ENCODE measurements at regions not wholly inside any gene's neighbourhood (a gene's known extent, or its start where the extent isn't known, plus 50 kb on each side); places are given as distances from the start of the nearest gene placed in this dataset.

- H3K9ac ChIP-seq (replicated peaks; ENCODE audit: extremely low read depth, insufficient read depth, low read length) = no peak overlapping the region
- H3K4me1 ChIP-seq (ENCODE audit: control insufficient read depth, extremely low read depth, insufficient read depth, low read length) = no peaks in the 10 kb centered on the region
- ChIA-PET CTCF (no interaction called here), POLR2A (no interaction called here)
- H3K36me3 ChIP-seq (ENCODE audit: control insufficient read depth in 2 of 2, extremely low read depth in 1 of 2, insufficient read depth in 2 of 2, low read length in 2 of 2) = no peaks in the 10 kb centered on the region
- dilution Hi-C loops (cut with MboI; ENCODE audit: extremely low pct_ligation_motif_present, low sequenced_read_pairs) = no loop called here
- H3K9me3 ChIP-seq (replicated peaks; ENCODE audit: control insufficient read depth, insufficient read depth, low read length) = peaks cover 4% of the 10 kb centered on the region
- no peaks in the 10 kb centered on the region for H3K79me2 ChIP-seq (ENCODE audit: control insufficient read depth, insufficient read depth, low read length)
- H3K4me3 ChIP-seq (replicated peaks in 1 of 3; ENCODE audit: insufficient read depth in 1 of 3, low read depth in 1 of 3, low read length in 3 of 3) = no peak overlapping the region
- TF ChIP-seq CTCF (IDR thresholded peaks at IDR 0.05; ENCODE audit: extremely low read depth in 1 of 2, insufficient read depth in 1 of 2, low read depth in 1 of 2, low read length in 2 of 2) (no peak), MYC (IDR thresholded peaks at IDR 0.05; ENCODE audit: low read depth, low read length) (no peak), GATA2 (IDR thresholded peaks at IDR 0.05; ENCODE audit: insufficient read depth, insufficient read length, low read depth, low read length) (no peak), JUN (IDR thresholded peaks at IDR 0.05; ENCODE audit: borderline replicate concordance, insufficient read depth, insufficient read length, low read depth) (no peak), EZH2 (IDR thresholded peaks at IDR 0.05; ENCODE audit: borderline replicate concordance, low read depth, low read length, severe bottlenecking) (no peak), MAX (IDR thresholded peaks at IDR 0.05; ENCODE audit: insufficient read depth, insufficient read length) (no peak), POLR2AphosphoS5 (IDR thresholded peaks at IDR 0.05; ENCODE audit: insufficient read depth, low read depth, low read length) (no peak), POLR2A (IDR thresholded peaks at IDR 0.05; ENCODE audit: low read depth, low read length) (no peak), FOS (IDR thresholded peaks at IDR 0.05; ENCODE audit: borderline replicate concordance, insufficient read depth, low read length) (no peak)
- H3K9me1 ChIP-seq (replicated peaks; ENCODE audit: control insufficient read depth, extremely low read depth, insufficient read depth, low read length) = no peaks in the 10 kb centered on the region
- intact Hi-C loops (cut with micrococcal nuclease) = no loop called here
- no peaks in the 10 kb centered on the region for H4K20me1 ChIP-seq (replicated peaks; ENCODE audit: control insufficient read depth, extremely low read depth, insufficient read depth, low read length)
- H3K27ac ChIP-seq (ENCODE audit: insufficient read depth, low read depth, low read length) = no peak overlapping the region
- BruUV-seq (replicated peaks) = no TSS peak
- no peaks in the 10 kb centered on the region for H3K27me3 ChIP-seq (ENCODE audit: control insufficient read depth in 2 of 2, insufficient read depth in 2 of 2, low read length in 2 of 2)
- no peak overlapping the region for H2AFZ ChIP-seq (ENCODE audit: low read depth, low read length)
- no peak for FAIRE-seq
- DNase-seq (ENCODE audit: low read depth, low spot score) = no peak
- no peak overlapping the region for H3K4me2 ChIP-seq (ENCODE audit: insufficient read depth, low read length)
These were observed 293.8 kb downstream of the FRK start for GRCh38 chr6:115766745-115767462.
